HL-60 (cell line): ENCODE measurements at regions not wholly inside any gene's neighbourhood (a gene's known extent, or its start where the extent isn't known, plus 50 kb on each side); places are given as distances from the start of the nearest gene placed in this dataset.

Source experiments
- DNase-seq, 2 experiments: peaks; one replicate each; pipeline ENCODE4 v3.0.0-alpha.2; 2010 to 2020; ENCODE audit warnings: low read depth in 1 of 2, low spot score in 1 of 2
- H3K27ac ChIP-seq: fragments of 250-450 bp; sonication (Bioruptor Pico); replicated peaks from 2 replicates; pipeline ENCODE4 v1.5.1; 2020; ENCODE audit warnings: mild to moderate bottlenecking, moderate library complexity
- H3K27me3 ChIP-seq: fragments of 250-450 bp; sonication (Bioruptor Pico); 2 replicates; pipeline ENCODE4 v1.5.1; 2021; ENCODE audit warnings: mild to moderate bottlenecking, moderate library complexity; ENCODE audit not compliant: insufficient read depth, poor library complexity, severe bottlenecking
- H3K4me3 ChIP-seq: replicated peaks from 2 replicates; pipeline ENCODE4 v1.5.1; 2011; ENCODE audit warnings: mild to moderate bottlenecking, control low read depth, low read length; ENCODE audit not compliant: insufficient read depth
- CTCF ChIP-seq: IDR thresholded peaks from one replicate; pipeline ENCODE4 v1.5.1; 2011; ENCODE audit warnings: low read length, control low read depth, inconsistent platforms; ENCODE audit not compliant: insufficient read depth
- GABPA ChIP-seq: IDR thresholded peaks from 2 replicates; pipeline ENCODE4 v1.6.1; 2012; ENCODE audit warnings: low read depth
- POLR2AphosphoS5 ChIP-seq: IDR thresholded peaks from 2 replicates; pipeline ENCODE4 v1.6.1; 2012; ENCODE audit warnings: low read depth
- SPI1 ChIP-seq: IDR thresholded peaks from 2 replicates; pipeline ENCODE4 v1.6.1; 2012; ENCODE audit warnings: low read depth, mild to moderate bottlenecking, borderline replicate concordance
- TF ChIP-seq, protein P1 (sequence below): IDR thresholded peaks from 2 replicates; pipeline ENCODE4 v1.6.1; 2012; ENCODE audit warnings: low read depth; ENCODE audit not compliant: insufficient replicate concordance

DNA sequence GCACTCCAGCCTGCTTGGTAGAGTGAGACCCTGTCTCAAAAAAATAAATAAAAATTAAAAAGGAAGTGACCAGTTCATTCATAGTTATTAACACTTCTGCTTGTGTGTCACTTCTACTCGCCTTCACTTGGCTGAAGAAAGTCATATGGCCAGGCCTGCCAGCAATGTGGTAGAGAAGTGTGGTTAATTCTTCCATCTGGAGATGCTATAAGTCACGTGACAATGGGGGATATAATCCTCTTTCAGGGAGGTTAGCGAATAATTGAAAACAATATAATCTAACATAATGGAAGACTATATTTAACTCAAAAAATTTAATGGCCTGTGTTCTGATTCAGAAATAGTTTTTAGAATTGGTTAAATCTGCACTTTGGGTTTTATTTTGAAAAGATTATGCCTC is 305.6 kb downstream of the DOCK8 start:
- TF ChIP-seq SPI1: no peak
- no peak for TF ChIP-seq POLR2AphosphoS5
- TF ChIP-seq, protein P1, sequence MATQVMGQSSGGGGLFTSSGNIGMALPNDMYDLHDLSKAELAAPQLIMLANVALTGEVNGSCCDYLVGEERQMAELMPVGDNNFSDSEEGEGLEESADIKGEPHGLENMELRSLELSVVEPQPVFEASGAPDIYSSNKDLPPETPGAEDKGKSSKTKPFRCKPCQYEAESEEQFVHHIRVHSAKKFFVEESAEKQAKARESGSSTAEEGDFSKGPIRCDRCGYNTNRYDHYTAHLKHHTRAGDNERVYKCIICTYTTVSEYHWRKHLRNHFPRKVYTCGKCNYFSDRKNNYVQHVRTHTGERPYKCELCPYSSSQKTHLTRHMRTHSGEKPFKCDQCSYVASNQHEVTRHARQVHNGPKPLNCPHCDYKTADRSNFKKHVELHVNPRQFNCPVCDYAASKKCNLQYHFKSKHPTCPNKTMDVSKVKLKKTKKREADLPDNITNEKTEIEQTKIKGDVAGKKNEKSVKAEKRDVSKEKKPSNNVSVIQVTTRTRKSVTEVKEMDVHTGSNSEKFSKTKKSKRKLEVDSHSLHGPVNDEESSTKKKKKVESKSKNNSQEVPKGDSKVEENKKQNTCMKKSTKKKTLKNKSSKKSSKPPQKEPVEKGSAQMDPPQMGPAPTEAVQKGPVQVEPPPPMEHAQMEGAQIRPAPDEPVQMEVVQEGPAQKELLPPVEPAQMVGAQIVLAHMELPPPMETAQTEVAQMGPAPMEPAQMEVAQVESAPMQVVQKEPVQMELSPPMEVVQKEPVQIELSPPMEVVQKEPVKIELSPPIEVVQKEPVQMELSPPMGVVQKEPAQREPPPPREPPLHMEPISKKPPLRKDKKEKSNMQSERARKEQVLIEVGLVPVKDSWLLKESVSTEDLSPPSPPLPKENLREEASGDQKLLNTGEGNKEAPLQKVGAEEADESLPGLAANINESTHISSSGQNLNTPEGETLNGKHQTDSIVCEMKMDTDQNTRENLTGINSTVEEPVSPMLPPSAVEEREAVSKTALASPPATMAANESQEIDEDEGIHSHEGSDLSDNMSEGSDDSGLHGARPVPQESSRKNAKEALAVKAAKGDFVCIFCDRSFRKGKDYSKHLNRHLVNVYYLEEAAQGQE: no peak
- no peak for TF ChIP-seq CTCF
- no peak for TF ChIP-seq GABPA
- DNase-seq: no peak
- Histone ChIP-seq H3K27me3 (peaks cover 2% of the 10 kb centered on the region), H3K27ac (no peak overlapping the region), H3K4me3 (no peak overlapping the region)

- Histone ChIP-seq H3K4me3 (no peak overlapping the region), H3K27ac (no peak overlapping the region), H3K27me3 (no peaks in the 10 kb centered on the region)
- TF ChIP-seq, protein P1: no peak
- TF ChIP-seq POLR2AphosphoS5 (no peak), GABPA (no peak), SPI1 (no peak)
- no peak for DNase-seq
Measured at GRCh38 chr9:522190-522589, 307.5 kb downstream of the DOCK8 start.

- H3K4me3 ChIP-seq: no peak overlapping the region
- TF ChIP-seq, protein P1: no peak
- TF ChIP-seq CTCF: no peak
- TF ChIP-seq SPI1: no peak
- no peak for TF ChIP-seq POLR2AphosphoS5
- TF ChIP-seq GABPA: no peak
- H3K27me3 ChIP-seq: no peaks in the 10 kb centered on the region
- DNase-seq: no peak
- no peak overlapping the region for H3K27ac ChIP-seq
Measured at GRCh38 chr9:522658-523057, 308.0 kb downstream of the DOCK8 start.

GRCh38 chr9:523444-523843 is 308.8 kb downstream of the DOCK8 start:
- no peak overlapping the region for H3K4me3 ChIP-seq
- H3K27ac ChIP-seq: no peak overlapping the region
- no peaks in the 10 kb centered on the region for H3K27me3 ChIP-seq
- no peak for DNase-seq
- TF ChIP-seq SPI1: no peak
- no peak for TF ChIP-seq POLR2AphosphoS5
- TF ChIP-seq, protein P1: no peak
- no peak for TF ChIP-seq GABPA
- no peak for TF ChIP-seq CTCF
